Right renal cortex interstitium (tissue), 3 donors: ENCODE measurements at regions not wholly inside any gene's neighbourhood (a gene's known extent, or its start where the extent isn't known, plus 50 kb on each side); places are given as distances from the start of the nearest gene placed in this dataset.

ENCODE experiments used
- DNase-seq, 3 donors: peaks; one replicate each; pipeline ENCODE4 v3.0.0-alpha.2; 2013; ENCODE audit warnings: low read depth in 3 of 3, low spot score in 2 of 3

DNA sequence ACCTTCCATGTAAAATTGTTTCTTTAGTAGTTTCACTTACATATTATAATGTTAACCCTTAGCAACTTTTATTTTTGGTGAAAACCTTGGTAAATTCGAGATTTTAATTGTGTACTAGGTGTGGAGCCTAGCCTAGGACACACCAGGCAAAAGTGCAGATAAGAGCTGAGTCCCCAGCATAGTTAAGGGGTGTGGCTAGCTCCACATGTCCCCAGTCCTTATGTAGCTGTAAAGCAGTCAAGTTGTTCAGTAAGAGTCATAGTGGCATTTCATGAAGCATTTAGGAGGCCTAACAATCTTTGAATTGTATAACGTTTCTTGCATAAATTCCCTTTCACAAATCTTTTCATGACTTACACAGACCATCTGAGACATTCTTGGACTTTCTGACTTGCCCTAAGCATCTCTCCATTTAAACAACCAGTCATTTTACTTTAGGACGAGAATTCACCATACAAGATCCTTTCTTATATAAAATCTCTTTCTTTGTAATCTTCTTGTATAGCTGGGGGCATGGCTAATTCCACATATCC is 53.8 kb upstream of the INHBA start:
- no peak for DNase-seq

DNA sequence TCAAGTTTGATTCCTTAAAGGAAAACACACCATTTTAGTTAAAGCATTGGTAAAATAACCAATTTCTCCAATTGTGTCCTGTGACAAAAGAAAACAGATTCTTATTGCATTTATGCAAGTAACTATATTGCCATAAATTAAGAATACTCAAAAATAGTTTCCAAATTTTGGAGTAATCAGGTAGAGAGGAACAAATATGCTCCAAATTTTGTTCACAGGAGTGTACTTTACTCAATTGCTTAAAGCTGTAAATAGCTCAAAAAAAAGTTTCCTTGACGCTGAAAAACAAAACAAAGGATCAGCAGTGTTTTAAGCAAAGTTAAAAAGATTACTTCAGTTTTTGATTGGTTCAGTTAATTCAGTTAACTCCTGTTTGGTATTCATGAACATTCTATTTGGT is 52.2 kb upstream of the INHBA start:
- DNase-seq: no peak

DNA sequence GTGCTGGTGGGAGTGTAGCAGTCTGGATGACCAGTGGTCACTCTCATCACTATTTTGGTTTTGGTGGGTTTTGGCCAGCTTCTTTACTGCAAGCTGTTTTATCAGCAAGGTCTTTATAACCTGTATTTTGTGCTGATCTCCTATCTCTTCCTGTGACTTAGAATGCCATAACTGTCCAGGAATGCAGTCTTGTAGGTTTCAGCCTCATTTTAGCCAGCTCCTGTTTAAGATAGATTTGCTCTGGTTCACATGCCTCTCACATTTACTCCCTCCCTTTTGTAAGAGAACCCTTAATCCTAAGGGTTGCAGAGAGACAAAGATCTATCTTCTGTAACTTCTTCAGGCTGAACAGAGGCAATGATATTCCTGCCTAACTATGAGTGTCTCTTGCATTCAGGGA is 51.2 kb upstream of the INHBA start:
- no peak for DNase-seq
